Esophagus (tissue), 2 donors: ENCODE measurements at regions not wholly inside any gene's neighbourhood (a gene's known extent, or its start where the extent isn't known, plus 50 kb on each side); places are given as distances from the start of the nearest gene placed in this dataset.
"Not testable (repeated sequence)": the region's sequence is repeated elsewhere in the genome, so short reads cannot be mapped to it uniquely, and the experiment has no call there.

Experiments used
- H3K27ac ChIP-seq, 2 donors: one replicate each; pipeline ENCODE4 v1.5.1; 2013; ENCODE audit warnings: low read depth in 2 of 2, mild to moderate bottlenecking in 2 of 2, inconsistent platforms in 1 of 2, low read length in 1 of 2, moderate library complexity in 1 of 2
- H3K27me3 ChIP-seq, 2 donors: one replicate each; pipeline ENCODE4 v1.6.1; 2013; ENCODE audit warnings: low read length in 2 of 2, control low read depth in 1 of 2, mild to moderate bottlenecking in 1 of 2; ENCODE audit not compliant: insufficient read depth in 2 of 2, control insufficient read depth in 1 of 2
- H3K36me3 ChIP-seq, 2 donors: one replicate each; pipeline ENCODE4 v1.6.1; 2013; ENCODE audit warnings: low read length in 1 of 2; ENCODE audit not compliant: control insufficient read depth in 2 of 2, insufficient read depth in 2 of 2
- H3K4me1 ChIP-seq, 2 donors: one replicate each; pipeline ENCODE4 v1.6.1; 2013; ENCODE audit warnings: low read length in 1 of 2; ENCODE audit not compliant: control insufficient read depth in 2 of 2, insufficient read depth in 2 of 2
- H3K4me3 ChIP-seq, 2 donors: one replicate each; pipeline ENCODE4 v1.5.1; 2013; ENCODE audit warnings: low read length in 2 of 2, mild to moderate bottlenecking in 2 of 2, low read depth in 1 of 2, moderate library complexity in 1 of 2
- H3K9me3 ChIP-seq, 2 donors: one replicate each; pipeline ENCODE4 v1.6.1; 2013; ENCODE audit warnings: mild to moderate bottlenecking in 2 of 2, low read depth in 1 of 2, low read length in 1 of 2, moderate library complexity in 1 of 2; ENCODE audit not compliant: control insufficient read depth in 2 of 2, insufficient read depth in 1 of 2
- WGBS, 2 donors: extraction: QIAGEN DNeasy Blood & Tissue Kit; methylation state at CpG; one replicate each; pipeline ENCODE4 v1.1.7; 2013; 5-methylcytosine and 5-hydroxymethylcytosine counted together
- donor health status: healthy with polysubstance abuse.
- donor health status: Bipolar disorder and iron deficiency.

DNA sequence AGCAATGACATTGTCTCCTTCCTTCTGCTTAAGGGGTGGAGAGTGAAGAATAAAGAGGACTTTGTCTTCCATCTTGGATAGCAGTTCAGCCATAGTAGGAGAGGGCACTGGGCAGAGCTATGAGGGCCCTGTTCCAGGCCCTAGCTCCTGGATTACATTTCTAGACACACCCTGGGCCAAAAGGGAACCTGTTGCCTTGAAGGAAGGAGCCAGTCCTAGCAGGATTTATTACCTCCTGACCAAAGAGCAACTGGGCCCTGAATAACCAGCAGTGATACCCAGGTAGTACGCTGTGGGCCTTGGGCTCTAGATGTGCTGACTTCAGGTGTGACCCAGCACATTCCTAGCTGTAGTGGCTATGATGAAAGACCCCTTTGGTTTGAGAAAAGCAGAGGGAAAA is 95.8 kb downstream of the RMI1 start:
- Histone ChIP-seq H3K4me1 (no peaks in the 10 kb centered on the region), H3K36me3 (no peaks in the 10 kb centered on the region), H3K27ac (no peak overlapping the region), H3K4me3 (no peak overlapping the region), H3K27me3 (no peaks in the 10 kb centered on the region), H3K9me3 (no peaks in the 10 kb centered on the region)
- 82 to 95% methylated on average over 1 of the region's 1 CpG for WGBS, 2 donors

DNA sequence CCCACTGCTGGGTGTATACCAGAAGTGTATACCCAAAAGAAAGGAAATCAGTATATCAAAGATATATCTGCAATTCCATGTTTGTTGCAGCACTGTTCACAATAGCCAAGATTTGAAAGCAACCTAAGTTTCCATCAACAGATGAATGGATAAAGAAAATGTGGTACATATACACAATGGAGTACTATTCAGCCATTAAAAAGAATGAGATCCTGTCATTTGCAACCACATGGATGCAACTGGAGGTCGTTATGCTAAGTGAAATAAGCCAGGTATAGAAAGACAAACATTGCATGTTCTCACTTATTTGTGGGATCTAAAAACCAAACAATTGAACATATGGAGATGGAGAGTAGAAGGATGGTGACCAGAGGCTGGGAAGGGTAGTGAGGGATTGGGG is 97.2 kb downstream of the RMI1 start:
- H3K4me1 ChIP-seq, H3K27ac ChIP-seq, H3K4me3 ChIP-seq, H3K27me3 ChIP-seq, H3K9me3 ChIP-seq, H3K36me3 ChIP-seq: not testable (repeated sequence)
- 49 to 50% methylated on average over 1 of the region's 1 CpG for WGBS, 2 donors

DNA sequence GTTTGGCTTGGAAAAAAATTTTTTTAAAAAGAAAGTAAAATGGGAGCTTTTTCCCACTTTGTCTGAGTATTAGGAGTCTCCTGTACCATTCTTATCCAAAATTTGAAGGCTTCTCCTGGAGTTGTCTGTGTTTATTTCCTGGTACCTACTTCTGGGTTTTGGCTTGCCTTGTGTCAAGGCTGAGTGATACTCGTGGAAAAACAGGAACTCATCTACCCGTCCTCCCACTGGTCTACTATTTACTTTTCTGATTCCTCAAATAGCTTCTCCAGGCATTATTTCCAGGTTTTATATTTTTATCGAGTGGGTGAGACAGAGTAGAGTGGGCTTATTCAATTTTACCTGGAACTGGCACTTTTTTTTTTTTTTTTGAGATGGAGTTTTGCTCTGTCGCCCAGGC is 99.4 kb downstream of the RMI1 start:
- no peak overlapping the region for H3K4me3 ChIP-seq
- H3K9me3 ChIP-seq, result no peaks in the 10 kb centered on the region
- no peaks in the 10 kb centered on the region for H3K4me1 ChIP-seq
- no peak overlapping the region for H3K27ac ChIP-seq
- H3K36me3 ChIP-seq, result no peaks in the 10 kb centered on the region
- H3K27me3 ChIP-seq, result no peaks in the 10 kb centered on the region
- whole genome bisulfite sequencing, 2 donors, result 52 to 57% methylated on average over 3 to 4 of the region's 4 CpGs

DNA sequence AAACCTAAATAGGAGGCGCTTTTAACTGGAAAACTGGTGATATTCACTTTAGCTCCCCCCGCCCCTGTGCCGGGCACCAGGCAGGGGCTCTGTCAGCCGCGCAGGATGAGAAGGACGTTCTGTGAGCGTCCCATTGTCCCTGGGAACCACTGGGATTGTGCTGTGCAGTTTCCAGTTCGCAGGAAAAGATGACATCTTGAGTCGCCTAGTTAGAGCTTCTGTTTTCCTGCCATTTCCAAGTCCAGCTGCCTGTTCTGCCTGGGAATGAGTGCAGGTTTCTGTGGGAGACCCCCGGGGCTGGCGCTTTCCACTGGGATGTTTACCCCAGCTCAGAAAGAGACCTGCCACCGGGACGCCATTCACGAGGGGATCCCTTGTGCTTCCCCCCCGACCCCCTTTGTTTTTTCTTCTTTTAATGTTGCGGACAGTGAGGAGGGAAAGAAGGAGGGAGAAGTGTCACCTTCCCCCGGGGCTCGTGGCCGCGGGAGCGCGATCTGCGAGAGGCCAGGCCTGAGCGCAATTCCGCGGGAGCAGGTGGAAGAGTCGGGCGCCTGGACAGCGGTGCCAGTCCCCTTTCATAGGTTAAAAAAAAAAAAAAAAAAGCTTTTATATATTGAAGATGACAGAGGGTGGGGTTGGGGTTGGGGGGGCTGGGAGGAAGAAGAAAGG is 121.5 kb downstream of the RMI1 start:
- no peaks in the 10 kb centered on the region for H3K36me3 ChIP-seq
- no peaks in the 10 kb centered on the region for H3K9me3 ChIP-seq
- no peak overlapping the region for H3K27ac ChIP-seq
- WGBS, 2 donors, result 27 to 40% methylated on average over 29 of the region's 29 CpGs
- no peaks in the 10 kb centered on the region for H3K27me3 ChIP-seq
- H3K4me3 ChIP-seq, result no peak overlapping the region
- H3K4me1 ChIP-seq, result no peaks in the 10 kb centered on the region

DNA sequence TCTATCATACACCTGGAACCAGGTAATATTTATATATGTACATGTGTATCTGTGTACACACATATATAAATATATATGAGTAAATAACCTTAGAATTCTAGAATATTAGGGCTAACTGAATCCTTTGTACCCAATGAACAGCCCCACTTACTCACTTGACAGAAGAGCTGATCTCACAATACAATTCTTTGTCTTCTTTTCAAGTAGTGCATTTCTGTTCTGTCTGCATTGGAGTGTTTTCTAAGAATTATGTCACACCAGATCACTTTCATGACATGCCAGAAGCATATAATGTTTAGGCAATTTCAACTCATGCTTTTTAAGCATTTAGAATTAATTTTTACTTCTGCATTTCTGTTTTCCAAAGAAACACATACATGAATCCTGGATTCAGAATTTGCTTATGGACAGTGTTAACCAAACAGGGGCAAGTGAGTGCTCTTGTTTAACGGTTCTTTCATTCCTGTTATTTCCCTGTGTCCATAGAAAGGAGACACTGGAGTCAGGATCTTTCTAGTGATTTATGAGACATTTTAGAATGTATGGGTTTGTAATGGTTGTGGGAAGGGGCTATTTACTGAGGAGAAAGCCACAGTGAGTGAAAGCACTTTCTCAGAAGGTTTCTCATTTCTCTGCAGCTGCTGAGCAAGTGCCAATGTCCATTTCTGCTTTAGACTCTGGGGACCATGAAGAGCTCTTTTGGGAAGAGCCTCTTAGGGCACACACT is 123.2 kb downstream of the RMI1 start:
- no peaks in the 10 kb centered on the region for H3K36me3 ChIP-seq
- H3K27ac ChIP-seq, result no peak overlapping the region
- no peaks in the 10 kb centered on the region for H3K9me3 ChIP-seq
- 52% methylated on average over 1 of the region's 1 CpG for WGBS, 2 donors
- H3K27me3 ChIP-seq, result no peaks in the 10 kb centered on the region
- H3K4me1 ChIP-seq, result no peaks in the 10 kb centered on the region
- H3K4me3 ChIP-seq, result no peak overlapping the region

DNA sequence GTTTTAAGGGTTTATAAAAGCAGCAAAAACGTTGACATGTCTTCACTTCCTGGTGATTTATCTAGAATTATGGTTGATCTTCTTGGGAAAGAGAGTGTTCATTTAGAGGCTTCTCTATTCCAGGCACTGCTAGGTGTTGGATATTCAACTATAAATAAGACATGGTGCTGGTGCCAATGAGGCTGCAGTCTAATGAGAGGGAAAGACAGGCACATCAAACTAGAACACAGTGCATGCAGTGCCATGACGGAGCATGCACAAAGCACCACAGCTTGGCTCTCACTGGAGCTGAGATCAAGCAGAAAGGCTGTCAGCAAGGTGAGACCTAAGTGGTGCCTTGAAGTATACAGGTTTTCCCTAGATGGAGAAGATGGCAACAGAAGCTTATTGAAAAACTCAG is 126.5 kb downstream of the RMI1 start:
- no peaks in the 10 kb centered on the region for H3K36me3 ChIP-seq
- no peaks in the 10 kb centered on the region for H3K9me3 ChIP-seq
- H3K27me3 ChIP-seq, result no peaks in the 10 kb centered on the region
- no peak overlapping the region for H3K4me3 ChIP-seq
- no peaks in the 10 kb centered on the region for H3K4me1 ChIP-seq
- WGBS, 2 donors, result 77 to 79% methylated on average over 2 of the region's 2 CpGs
- no peak overlapping the region for H3K27ac ChIP-seq

DNA sequence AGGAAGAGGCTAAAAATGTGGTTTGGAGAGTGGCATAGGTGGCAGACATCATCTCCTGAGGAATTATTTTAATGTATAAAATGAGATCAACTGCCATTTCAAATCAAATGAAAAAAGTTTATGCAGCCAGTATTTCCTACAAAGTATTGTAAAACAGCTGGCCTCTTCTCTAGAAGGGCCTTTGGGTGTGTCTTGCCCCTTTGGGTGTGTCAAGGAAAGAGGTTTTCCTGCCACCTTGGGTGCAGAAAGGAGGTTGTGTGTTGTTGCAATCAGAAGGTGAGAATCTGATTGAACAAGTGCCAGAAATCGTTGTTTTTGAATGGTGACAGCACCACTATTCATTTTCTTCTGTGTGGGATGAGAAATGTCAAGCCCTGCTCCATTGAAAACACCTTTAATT is 127.4 kb downstream of the RMI1 start:
- Histone ChIP-seq H3K36me3 (no peaks in the 10 kb centered on the region), H3K27me3 (no peaks in the 10 kb centered on the region), H3K4me3 (no peak overlapping the region), H3K9me3 (no peaks in the 10 kb centered on the region), H3K4me1 (no peaks in the 10 kb centered on the region), H3K27ac (no peak overlapping the region)
- 15 to 37% methylated on average over 1 of the region's 1 CpG for WGBS, 2 donors

DNA sequence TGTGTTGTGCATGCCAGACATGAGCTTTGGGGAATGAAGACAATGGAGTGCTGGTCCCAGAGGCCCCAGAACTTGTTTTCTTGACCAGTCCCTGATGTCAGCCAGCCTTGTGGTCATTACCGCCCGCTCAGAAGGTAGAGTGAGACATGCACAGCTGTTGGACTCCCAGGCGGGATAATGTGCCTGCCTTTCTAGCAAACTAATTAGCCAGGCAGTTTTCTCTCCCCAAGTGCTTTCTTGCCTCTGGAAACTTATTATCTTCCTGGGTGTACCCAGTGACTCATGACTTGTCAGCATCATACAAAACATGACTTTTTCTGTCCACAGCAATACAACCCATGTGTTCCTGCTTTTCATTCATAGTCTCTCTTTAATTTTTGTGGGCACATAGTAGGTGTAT is 131.1 kb downstream of the RMI1 start:
- no peaks in the 10 kb centered on the region for H3K27me3 ChIP-seq
- no peaks in the 10 kb centered on the region for H3K36me3 ChIP-seq
- 72 to 88% methylated on average over 3 of the region's 3 CpGs for WGBS, 2 donors
- H3K4me1 ChIP-seq, result no peaks in the 10 kb centered on the region
- H3K27ac ChIP-seq, result no peak overlapping the region
- no peaks in the 10 kb centered on the region for H3K9me3 ChIP-seq
- no peak overlapping the region for H3K4me3 ChIP-seq

DNA sequence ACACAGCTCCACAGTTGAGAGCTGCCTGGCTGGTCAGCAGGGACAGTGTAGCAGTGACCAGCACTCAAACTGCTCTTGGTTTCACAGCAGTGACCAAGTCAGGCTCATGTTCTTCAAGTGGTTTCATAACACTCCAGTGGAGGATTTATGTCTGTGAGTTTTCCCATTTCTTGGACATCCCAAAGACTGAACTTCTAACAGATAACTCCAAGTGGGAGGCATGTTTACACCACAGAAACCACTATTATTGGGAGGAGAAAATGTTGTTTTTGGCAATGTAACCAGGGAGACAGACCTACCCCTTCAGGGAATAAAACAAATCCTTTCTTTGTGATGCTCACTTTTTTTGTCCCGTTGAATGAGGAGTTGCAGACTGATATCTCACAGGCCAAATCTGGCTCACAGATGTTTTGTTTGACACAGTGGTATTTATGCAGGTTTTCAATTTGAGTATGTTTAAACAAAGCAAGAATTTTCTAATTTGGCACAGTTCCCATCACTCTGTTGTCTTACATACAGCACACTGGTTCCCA is 141.5 kb downstream of the RMI1 start:
- Histone ChIP-seq H3K27me3 (no peaks in the 10 kb centered on the region), H3K27ac (no peak overlapping the region), H3K36me3 (no peaks in the 10 kb centered on the region), H3K4me3 (no peak overlapping the region), H3K4me1 (no peaks in the 10 kb centered on the region), H3K9me3 (no peaks in the 10 kb centered on the region)
- 23 to 41% methylated on average over 1 of the region's 1 CpG for WGBS, 2 donors

DNA sequence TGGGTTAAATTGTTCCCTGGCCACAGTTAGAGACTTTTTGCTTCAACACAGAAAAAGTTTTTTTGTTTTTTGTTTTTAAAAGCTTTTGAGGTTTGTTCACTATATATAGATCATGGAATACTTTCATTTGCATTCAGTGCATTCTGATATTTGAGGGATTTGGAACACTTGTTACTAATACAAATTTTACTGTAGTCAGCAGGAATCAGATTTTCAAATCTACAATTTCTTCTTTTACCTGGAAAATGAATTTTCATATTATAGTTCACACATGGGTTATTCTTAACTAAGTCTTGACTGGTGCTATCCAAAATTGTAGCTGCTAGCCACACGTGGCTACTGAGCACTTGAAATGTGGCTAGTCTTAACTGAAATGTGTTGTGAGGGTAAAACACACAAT is 142.0 kb downstream of the RMI1 start:
- Histone ChIP-seq H3K4me3 (no peak overlapping the region), H3K27me3 (no peaks in the 10 kb centered on the region), H3K36me3 (no peaks in the 10 kb centered on the region), H3K27ac (no peak overlapping the region), H3K4me1 (no peaks in the 10 kb centered on the region), H3K9me3 (no peaks in the 10 kb centered on the region)
- whole genome bisulfite sequencing, 2 donors, result 73 to 76% methylated on average over 1 of the region's 1 CpG
